NCI-H226 (cell line): ENCODE measurements at regions not wholly inside any gene's neighbourhood (a gene's known extent, or its start where the extent isn't known, plus 50 kb on each side); places are given as distances from the start of the nearest gene placed in this dataset.

Source experiments
- DNase-seq: peaks from one replicate; pipeline ENCODE4 v3.0.0-alpha.2; 2015

GRCh38 chr2:134152045-134153010, 101.5 kb upstream of the MGAT5 start:
- no peak for DNase-seq

GRCh38 chr2:134153294-134153880, 100.5 kb upstream of the MGAT5 start:
- DNase-seq, result no peak

GRCh38 chr2:134154246-134154645, 99.6 kb upstream of the MGAT5 start:
- no peak for DNase-seq

GRCh38 chr2:134155134-134155533, 98.7 kb upstream of the MGAT5 start:
- no peak for DNase-seq

- no peak for DNase-seq
Measured at GRCh38 chr2:134158295-134158694, 95.6 kb upstream of the MGAT5 start.

GRCh38 chr2:134161170-134161547, 92.7 kb upstream of the MGAT5 start:
- peak; percentile 64 for DNase-seq

GRCh38 chr2:134163336-134163735, 90.5 kb upstream of the MGAT5 start:
- no peak for DNase-seq

GRCh38 chr2:134164306-134164705, 89.6 kb upstream of the MGAT5 start:
- DNase-seq, result no peak

- DNase-seq, result no peak
Measured at GRCh38 chr2:134167015-134167414, 86.9 kb upstream of the MGAT5 start.

- no peak for DNase-seq
Measured at GRCh38 chr2:134169788-134170187, 84.1 kb upstream of the MGAT5 start.

GRCh38 chr2:134170294-134170693, 83.6 kb upstream of the MGAT5 start:
- no peak for DNase-seq

- no peak for DNase-seq
Measured at GRCh38 chr2:134170700-134171099, 83.2 kb upstream of the MGAT5 start.

GRCh38 chr2:134173338-134174016, 80.4 kb upstream of the MGAT5 start:
- DNase-seq, result no peak

- no peak for DNase-seq
Measured at GRCh38 chr2:134174711-134175110, 79.2 kb upstream of the MGAT5 start.

GRCh38 chr2:134175834-134176233, 78.0 kb upstream of the MGAT5 start:
- DNase-seq, result no peak

GRCh38 chr2:134177351-134177931, 76.4 kb upstream of the MGAT5 start:
- no peak for DNase-seq

- no peak for DNase-seq
Measured at GRCh38 chr2:134178138-134178877, 75.6 kb upstream of the MGAT5 start.

- no peak for DNase-seq
Measured at GRCh38 chr2:134181219-134181618, 72.7 kb upstream of the MGAT5 start.

GRCh38 chr2:134183679-134184078, 70.2 kb upstream of the MGAT5 start:
- DNase-seq, result no peak

- no peak for DNase-seq
Measured at GRCh38 chr2:134185639-134186038, 68.2 kb upstream of the MGAT5 start.

GRCh38 chr2:134189009-134189720, 64.7 kb upstream of the MGAT5 start:
- DNase-seq, result peak; percentile 18
